ENCODE measurements at regions not wholly inside any gene's neighbourhood (a gene's known extent, or its start where the extent isn't known, plus 50 kb on each side); places are given as distances from the start of the nearest gene placed in this dataset.
"Not testable (repeated sequence)": the region's sequence is repeated elsewhere in the genome, so short reads cannot be mapped to it uniquely, and the experiment has no call there.

DNA sequence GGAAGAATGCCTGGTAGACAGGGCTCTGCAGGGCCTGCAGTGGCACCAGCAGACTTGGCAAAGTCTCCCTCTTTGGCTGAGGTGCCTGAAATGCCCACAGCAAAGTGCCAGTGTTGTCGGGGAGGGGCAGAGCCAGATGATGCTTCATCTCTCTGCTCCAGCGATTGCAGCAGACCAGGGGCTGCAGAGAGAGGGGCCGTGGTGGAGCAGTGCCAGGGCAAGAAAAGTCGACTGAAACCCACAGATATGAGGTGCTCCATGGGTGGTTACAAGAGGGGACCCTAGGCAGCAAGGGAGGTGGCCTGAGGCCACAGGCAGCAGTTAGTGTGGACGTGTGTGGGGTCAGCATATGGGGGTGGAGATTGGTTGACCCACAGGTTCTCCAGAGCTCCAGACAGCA, 123.5 kb upstream of the SHH start:
- H3K27me3 Mint-ChIP-seq (ENCODE audit: insufficient read depth, unreplicated experiment), result peaks cover 73% of the 10 kb centered on the region
- intact Hi-C loops (cut with micrococcal nuclease), result no loop called here
- H3K9me3 Mint-ChIP-seq (ENCODE audit: unreplicated experiment), result peaks cover 21% of the 10 kb centered on the region
- no peak for DNase-seq (ENCODE audit: unreplicated experiment)
- BruUV-seq (replicated peaks), result no TSS peak
- ChIA-PET POLR2A (no interaction called here), CTCF (no interaction called here)
- H3K36me3 Mint-ChIP-seq (ENCODE audit: insufficient read depth, unreplicated experiment), result peaks cover 5% of the 10 kb centered on the region
- H3K4me3 Mint-ChIP-seq (ENCODE audit: unreplicated experiment), result no peak overlapping the region
- H3K27ac Mint-ChIP-seq (ENCODE audit: low read depth, unreplicated experiment), result no peak overlapping the region
- no peaks in the 10 kb centered on the region for H3K4me1 Mint-ChIP-seq (ENCODE audit: insufficient read depth, unreplicated experiment)
- TF ChIP-seq CTCF (IDR thresholded peaks at IDR 0.05; ENCODE audit: unreplicated experiment), result no peak

DNA sequence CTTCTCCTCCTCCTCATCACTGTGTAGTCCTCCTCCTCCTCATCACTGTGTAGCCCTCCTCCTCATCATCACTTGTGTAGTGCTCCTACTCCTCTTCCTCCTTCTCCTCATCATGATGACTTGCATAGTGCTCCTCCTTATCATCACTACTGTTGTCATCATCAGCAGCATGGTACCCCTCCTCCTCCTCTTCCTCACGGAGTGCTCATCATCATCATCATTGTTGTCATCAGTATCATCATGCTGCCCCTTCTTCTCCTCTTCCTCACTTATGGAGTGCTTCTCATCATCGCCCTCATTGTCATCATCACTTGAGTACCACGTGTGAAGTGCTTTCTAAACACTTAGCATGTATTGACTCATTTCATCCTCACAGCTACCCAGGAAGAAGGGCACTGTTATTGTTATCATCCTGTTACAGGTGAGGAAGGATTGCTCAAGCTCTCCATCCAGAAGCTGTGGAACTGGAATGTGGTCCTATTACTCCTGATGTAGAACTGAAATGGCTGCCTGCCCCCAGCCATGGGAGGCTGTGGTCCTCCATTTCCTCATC, 122.8 kb upstream of the SHH start:
- POLR2A ChIA-PET, result no interaction called here
- CTCF ChIA-PET, result no interaction called here
- Mint-ChIP-seq H3K27me3 (ENCODE audit: insufficient read depth, unreplicated experiment) (peaks cover 73% of the 10 kb centered on the region), H3K27ac (ENCODE audit: low read depth, unreplicated experiment) (no peak overlapping the region), H3K9me3 (ENCODE audit: unreplicated experiment) (peaks cover 18% of the 10 kb centered on the region), H3K4me3 (ENCODE audit: unreplicated experiment) (no peak overlapping the region), H3K36me3 (ENCODE audit: insufficient read depth, unreplicated experiment) (peaks cover 3% of the 10 kb centered on the region), H3K4me1 (ENCODE audit: insufficient read depth, unreplicated experiment) (no peaks in the 10 kb centered on the region)
- intact Hi-C loops (cut with micrococcal nuclease), result no loop called here
- no peak for DNase-seq (ENCODE audit: unreplicated experiment)
- TF ChIP-seq CTCF (IDR thresholded peaks at IDR 0.05; ENCODE audit: unreplicated experiment), result no peak
- no TSS peak for BruUV-seq (replicated peaks)

GRCh38 chr7:155932324-155932723, 120.1 kb upstream of the SHH start:
- BruUV-seq (replicated peaks); intact Hi-C loops (cut with micrococcal nuclease); H3K4me3 Mint-ChIP-seq (ENCODE audit: unreplicated experiment); CTCF ChIA-PET; H3K36me3 Mint-ChIP-seq (ENCODE audit: insufficient read depth, unreplicated experiment); H3K4me1 Mint-ChIP-seq (ENCODE audit: insufficient read depth, unreplicated experiment); H3K9me3 Mint-ChIP-seq (ENCODE audit: unreplicated experiment); POLR2A ChIA-PET; DNase-seq (ENCODE audit: unreplicated experiment); H3K27ac Mint-ChIP-seq (ENCODE audit: low read depth, unreplicated experiment): not testable (repeated sequence)
- peaks cover 75% of the 10 kb centered on the region for H3K27me3 Mint-ChIP-seq (ENCODE audit: insufficient read depth, unreplicated experiment)

- ChIA-PET CTCF (interaction anchor here (0.7 kb wide), 1 partner anchor 552 kb away, joined by 3 read pairs; no protein-coding TSS in a partner anchor), POLR2A (no interaction called here)
- Mint-ChIP-seq H3K27me3 (ENCODE audit: insufficient read depth, unreplicated experiment) (peaks cover 75% of the 10 kb centered on the region), H3K4me3 (ENCODE audit: unreplicated experiment) (no peak overlapping the region), H3K27ac (ENCODE audit: low read depth, unreplicated experiment) (no peak overlapping the region), H3K36me3 (ENCODE audit: insufficient read depth, unreplicated experiment) (no peaks in the 10 kb centered on the region), H3K4me1 (ENCODE audit: insufficient read depth, unreplicated experiment) (no peaks in the 10 kb centered on the region), H3K9me3 (ENCODE audit: unreplicated experiment) (no peaks in the 10 kb centered on the region)
- BruUV-seq (replicated peaks), result no TSS peak
- TF ChIP-seq CTCF (IDR thresholded peaks at IDR 0.05; ENCODE audit: unreplicated experiment), result no peak
- DNase-seq (ENCODE audit: unreplicated experiment), result no peak
- intact Hi-C loops (cut with micrococcal nuclease), result no loop called here
Measured at GRCh38 chr7:155931396-155932085, 119.3 kb upstream of the SHH start.

Measured in MCF 10A (cell line).